ENCODE measurements at regions not wholly inside any gene's neighbourhood (a gene's known extent, or its start where the extent isn't known, plus 50 kb on each side); places are given as distances from the start of the nearest gene placed in this dataset.

DNA sequence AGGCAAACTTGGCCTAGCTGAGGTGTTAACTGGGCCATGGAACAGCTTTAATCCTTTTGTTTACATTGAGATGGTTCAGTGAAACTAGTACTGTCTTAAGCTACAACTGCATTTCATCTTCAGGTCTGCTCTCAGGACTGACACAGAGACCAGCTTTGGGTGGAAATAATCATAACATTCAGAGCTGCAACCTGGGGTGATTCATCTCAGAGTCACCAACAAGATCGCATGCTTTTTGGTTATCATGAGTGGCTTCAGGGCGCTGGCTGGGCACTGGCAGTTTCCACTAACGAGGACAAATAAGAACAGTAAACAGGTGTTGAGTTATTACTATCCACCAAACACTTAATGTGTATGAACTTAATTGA is 60.9 kb upstream of the PAX6 start:
- TF ChIP-seq, protein P1, sequence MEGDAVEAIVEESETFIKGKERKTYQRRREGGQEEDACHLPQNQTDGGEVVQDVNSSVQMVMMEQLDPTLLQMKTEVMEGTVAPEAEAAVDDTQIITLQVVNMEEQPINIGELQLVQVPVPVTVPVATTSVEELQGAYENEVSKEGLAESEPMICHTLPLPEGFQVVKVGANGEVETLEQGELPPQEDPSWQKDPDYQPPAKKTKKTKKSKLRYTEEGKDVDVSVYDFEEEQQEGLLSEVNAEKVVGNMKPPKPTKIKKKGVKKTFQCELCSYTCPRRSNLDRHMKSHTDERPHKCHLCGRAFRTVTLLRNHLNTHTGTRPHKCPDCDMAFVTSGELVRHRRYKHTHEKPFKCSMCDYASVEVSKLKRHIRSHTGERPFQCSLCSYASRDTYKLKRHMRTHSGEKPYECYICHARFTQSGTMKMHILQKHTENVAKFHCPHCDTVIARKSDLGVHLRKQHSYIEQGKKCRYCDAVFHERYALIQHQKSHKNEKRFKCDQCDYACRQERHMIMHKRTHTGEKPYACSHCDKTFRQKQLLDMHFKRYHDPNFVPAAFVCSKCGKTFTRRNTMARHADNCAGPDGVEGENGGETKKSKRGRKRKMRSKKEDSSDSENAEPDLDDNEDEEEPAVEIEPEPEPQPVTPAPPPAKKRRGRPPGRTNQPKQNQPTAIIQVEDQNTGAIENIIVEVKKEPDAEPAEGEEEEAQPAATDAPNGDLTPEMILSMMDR (IDR thresholded peaks at IDR 0.05; ENCODE audit: low read depth, low read length) = no peak
- no peak for TF ChIP-seq EZH2phosphoT487 (IDR thresholded peaks at IDR 0.05; ENCODE audit: low read depth)
